Activated T-cell treated with anti-CD3 and anti-CD28 coated beads, Interleukin-2, amount 50 U/mL, for 24 hours (primary cell): ENCODE measurements at regions not wholly inside any gene's neighbourhood (a gene's known extent, or its start where the extent isn't known, plus 50 kb on each side); places are given as distances from the start of the nearest gene placed in this dataset.

Experiments used
- DNase-seq: peaks from one replicate; pipeline ENCODE4 v3.0.0-alpha.2; 2020
- H3K27ac Mint-ChIP-seq: 2 replicates; pipeline ENCODE4 v1.8.0; 2020; ENCODE audit warnings: mild to moderate bottlenecking, mixed read lengths
- H3K27me3 Mint-ChIP-seq: 2 replicates; pipeline ENCODE4 v1.8.0; 2020; ENCODE audit warnings: mixed read lengths
- H3K36me3 Mint-ChIP-seq: 2 replicates; pipeline ENCODE4 v1.8.0; 2020; ENCODE audit warnings: low read depth, mixed read lengths
- H3K4me1 Mint-ChIP-seq: 2 replicates; pipeline ENCODE4 v1.8.0; 2020; ENCODE audit warnings: low read depth, mixed read lengths
- H3K4me3 Mint-ChIP-seq: 2 replicates; pipeline ENCODE4 v1.8.0; 2020; ENCODE audit warnings: mild to moderate bottlenecking, moderate library complexity, mixed read lengths
- H3K9me3 Mint-ChIP-seq: 2 replicates; pipeline ENCODE4 v1.8.0; 2020; ENCODE audit warnings: mixed read lengths

- H3K4me3 Mint-ChIP-seq, result no peak overlapping the region
- DNase-seq, result no peak
- peaks cover 4% of the 10 kb centered on the region for H3K36me3 Mint-ChIP-seq
- H3K4me1 Mint-ChIP-seq, result peaks cover 23% of the 10 kb centered on the region
- H3K27me3 Mint-ChIP-seq, result no peaks in the 10 kb centered on the region
- peaks cover 4% of the 10 kb centered on the region for H3K9me3 Mint-ChIP-seq
- H3K27ac Mint-ChIP-seq, result no peak overlapping the region
Observed at GRCh38 chr6:14816116-14816859, 429.6 kb upstream of the JARID2 start.

GRCh38 chr6:14817074-14817473, 428.8 kb upstream of the JARID2 start:
- H3K36me3 Mint-ChIP-seq, result peaks cover 4% of the 10 kb centered on the region
- peaks cover 31% of the 10 kb centered on the region for H3K4me1 Mint-ChIP-seq
- H3K9me3 Mint-ChIP-seq, result peaks cover 4% of the 10 kb centered on the region
- no peaks in the 10 kb centered on the region for H3K27me3 Mint-ChIP-seq
- H3K4me3 Mint-ChIP-seq, result no peak overlapping the region
- H3K27ac Mint-ChIP-seq, result no peak overlapping the region
- DNase-seq, result no peak

GRCh38 chr6:14818422-14818884, 427.4 kb upstream of the JARID2 start:
- Mint-ChIP-seq H3K27ac (no peak overlapping the region), H3K4me1 (peaks cover 36% of the 10 kb centered on the region), H3K4me3 (no peak overlapping the region), H3K9me3 (peaks cover 4% of the 10 kb centered on the region), H3K27me3 (no peaks in the 10 kb centered on the region), H3K36me3 (peaks cover 4% of the 10 kb centered on the region)
- no peak for DNase-seq

GRCh38 chr6:14819001-14819400, 426.9 kb upstream of the JARID2 start:
- peaks cover 4% of the 10 kb centered on the region for H3K36me3 Mint-ChIP-seq
- DNase-seq, result no peak
- H3K4me3 Mint-ChIP-seq, result no peak overlapping the region
- no peaks in the 10 kb centered on the region for H3K27me3 Mint-ChIP-seq
- no peak overlapping the region for H3K27ac Mint-ChIP-seq
- peaks cover 36% of the 10 kb centered on the region for H3K4me1 Mint-ChIP-seq
- peaks cover 4% of the 10 kb centered on the region for H3K9me3 Mint-ChIP-seq

- H3K27me3 Mint-ChIP-seq, result no peaks in the 10 kb centered on the region
- peaks cover 4% of the 10 kb centered on the region for H3K36me3 Mint-ChIP-seq
- H3K27ac Mint-ChIP-seq, result no peak overlapping the region
- peaks cover 40% of the 10 kb centered on the region for H3K4me1 Mint-ChIP-seq
- H3K4me3 Mint-ChIP-seq, result no peak overlapping the region
- peaks cover 4% of the 10 kb centered on the region for H3K9me3 Mint-ChIP-seq
- no peak for DNase-seq
Observed at GRCh38 chr6:14819840-14820420, 425.9 kb upstream of the JARID2 start.

- Mint-ChIP-seq H3K27ac (no peak overlapping the region), H3K4me3 (no peak overlapping the region), H3K27me3 (no peaks in the 10 kb centered on the region), H3K36me3 (peaks cover 4% of the 10 kb centered on the region), H3K9me3 (peaks cover 4% of the 10 kb centered on the region), H3K4me1 (peaks cover 37% of the 10 kb centered on the region)
- DNase-seq, result no peak
Observed at GRCh38 chr6:14822012-14822553, 423.8 kb upstream of the JARID2 start.

GRCh38 chr6:14822679-14823078, 423.2 kb upstream of the JARID2 start:
- H3K4me3 Mint-ChIP-seq, result no peak overlapping the region
- no peak for DNase-seq
- peaks cover 4% of the 10 kb centered on the region for H3K36me3 Mint-ChIP-seq
- peaks cover 37% of the 10 kb centered on the region for H3K4me1 Mint-ChIP-seq
- no peak overlapping the region for H3K27ac Mint-ChIP-seq
- H3K9me3 Mint-ChIP-seq, result peaks cover 4% of the 10 kb centered on the region
- H3K27me3 Mint-ChIP-seq, result no peaks in the 10 kb centered on the region

GRCh38 chr6:14824060-14824459, 421.8 kb upstream of the JARID2 start:
- Mint-ChIP-seq H3K36me3 (peaks cover 4% of the 10 kb centered on the region), H3K27ac (no peak overlapping the region), H3K4me1 (peaks cover 35% of the 10 kb centered on the region), H3K9me3 (peaks cover 4% of the 10 kb centered on the region), H3K27me3 (no peaks in the 10 kb centered on the region), H3K4me3 (no peak overlapping the region)
- DNase-seq, result no peak

GRCh38 chr6:14824484-14825275, 421.2 kb upstream of the JARID2 start:
- Mint-ChIP-seq H3K27me3 (no peaks in the 10 kb centered on the region), H3K27ac (no peak overlapping the region)
- no peak for DNase-seq

GRCh38 chr6:14826456-14826855, 419.4 kb upstream of the JARID2 start:
- Mint-ChIP-seq H3K27ac (no peak overlapping the region), H3K27me3 (peaks cover 4% of the 10 kb centered on the region)

More at GRCh38 chr6:14824484-14825275, 421.2 kb upstream of the JARID2 start:
- peaks cover 29% of the 10 kb centered on the region for H3K4me1 Mint-ChIP-seq
- no peak overlapping the region for H3K4me3 Mint-ChIP-seq
- H3K36me3 Mint-ChIP-seq, result peaks cover 4% of the 10 kb centered on the region
- peaks cover 4% of the 10 kb centered on the region for H3K9me3 Mint-ChIP-seq

GRCh38 chr6:14827354-14827753, 418.5 kb upstream of the JARID2 start:
- Mint-ChIP-seq H3K4me3 (no peak overlapping the region), H3K27ac (no peak overlapping the region), H3K27me3 (peaks cover 4% of the 10 kb centered on the region), H3K36me3 (no peaks in the 10 kb centered on the region), H3K9me3 (no peaks in the 10 kb centered on the region), H3K4me1 (peaks cover 7% of the 10 kb centered on the region)
- DNase-seq, result no peak

More at GRCh38 chr6:14826456-14826855, 419.4 kb upstream of the JARID2 start:
- H3K9me3 Mint-ChIP-seq, result no peaks in the 10 kb centered on the region
- no peak for DNase-seq
- H3K4me3 Mint-ChIP-seq, result no peak overlapping the region
- H3K36me3 Mint-ChIP-seq, result no peaks in the 10 kb centered on the region
- peaks cover 15% of the 10 kb centered on the region for H3K4me1 Mint-ChIP-seq

GRCh38 chr6:14828201-14828611, 417.7 kb upstream of the JARID2 start:
- H3K27me3 Mint-ChIP-seq, result peaks cover 4% of the 10 kb centered on the region
- H3K36me3 Mint-ChIP-seq, result no peaks in the 10 kb centered on the region
- peaks cover 4% of the 10 kb centered on the region for H3K4me1 Mint-ChIP-seq
- DNase-seq, result no peak
- no peaks in the 10 kb centered on the region for H3K9me3 Mint-ChIP-seq
- no peak overlapping the region for H3K4me3 Mint-ChIP-seq
- H3K27ac Mint-ChIP-seq, result no peak overlapping the region

- DNase-seq, result no peak
- no peak overlapping the region for H3K4me3 Mint-ChIP-seq
- H3K4me1 Mint-ChIP-seq, result peaks cover 4% of the 10 kb centered on the region
- no peaks in the 10 kb centered on the region for H3K36me3 Mint-ChIP-seq
- peaks cover 4% of the 10 kb centered on the region for H3K27me3 Mint-ChIP-seq
- no peaks in the 10 kb centered on the region for H3K9me3 Mint-ChIP-seq
- no peak overlapping the region for H3K27ac Mint-ChIP-seq
Observed at GRCh38 chr6:14831070-14831469, 414.8 kb upstream of the JARID2 start.

- H3K4me1 Mint-ChIP-seq, result peaks cover 5% of the 10 kb centered on the region
- H3K27me3 Mint-ChIP-seq, result peaks cover 4% of the 10 kb centered on the region
- no peaks in the 10 kb centered on the region for H3K36me3 Mint-ChIP-seq
- H3K27ac Mint-ChIP-seq, result no peak overlapping the region
- H3K4me3 Mint-ChIP-seq, result no peak overlapping the region
- DNase-seq, result no peak
- H3K9me3 Mint-ChIP-seq, result no peaks in the 10 kb centered on the region
Observed at GRCh38 chr6:14831937-14832336, 413.9 kb upstream of the JARID2 start.
